ENCODE measurements at regions not wholly inside any gene's neighbourhood (a gene's known extent, or its start where the extent isn't known, plus 50 kb on each side); places are given as distances from the start of the nearest gene placed in this dataset.

- Histone ChIP-seq H3K4me2 (ENCODE audit: low read length) (no peak overlapping the region), H3K27ac (no peak overlapping the region), H3K36me3 (ENCODE audit: control insufficient read depth, insufficient read depth, low read length) (no peaks in the 10 kb centered on the region), H3K79me2 (no peaks in the 10 kb centered on the region), H2AFZ (no peak overlapping the region), H3K4me1 (no peaks in the 10 kb centered on the region), H3K4me3 (ENCODE audit: low read depth, low read length) (no peak overlapping the region), H3K9me3 (ENCODE audit: control insufficient read depth, low read length) (no peaks in the 10 kb centered on the region), H3K9ac (no peak overlapping the region), H3K27me3 (ENCODE audit: control insufficient read depth, insufficient read depth, low read length) (no peaks in the 10 kb centered on the region)
- no peak for TF ChIP-seq CTCF (IDR thresholded peaks at IDR 0.05)
Observed at GRCh38 chr1:5475572-5475971, 516.7 kb downstream of the NPHP4 start.

- TF ChIP-seq CTCF (IDR thresholded peaks at IDR 0.05) = no peak
- Histone ChIP-seq H3K4me2 (ENCODE audit: low read length) (no peak overlapping the region), H3K79me2 (no peaks in the 10 kb centered on the region), H2AFZ (no peak overlapping the region), H3K27ac (no peak overlapping the region), H3K9me3 (ENCODE audit: control insufficient read depth, low read length) (no peaks in the 10 kb centered on the region), H3K27me3 (ENCODE audit: control insufficient read depth, insufficient read depth, low read length) (no peaks in the 10 kb centered on the region), H3K4me3 (ENCODE audit: low read depth, low read length) (no peak overlapping the region), H3K9ac (no peak overlapping the region), H3K36me3 (ENCODE audit: control insufficient read depth, insufficient read depth, low read length) (no peaks in the 10 kb centered on the region), H3K4me1 (no peaks in the 10 kb centered on the region)
Observed at GRCh38 chr1:5473268-5473667, 519.0 kb downstream of the NPHP4 start.

- H3K79me2 ChIP-seq = no peaks in the 10 kb centered on the region
- no peak overlapping the region for H3K27ac ChIP-seq
- no peak overlapping the region for H3K4me3 ChIP-seq (ENCODE audit: low read depth, low read length)
- no peak overlapping the region for H3K9ac ChIP-seq
- H3K9me3 ChIP-seq (ENCODE audit: control insufficient read depth, low read length) = no peaks in the 10 kb centered on the region
- TF ChIP-seq CTCF (IDR thresholded peaks at IDR 0.05) = no peak
- H3K36me3 ChIP-seq (ENCODE audit: control insufficient read depth, insufficient read depth, low read length) = no peaks in the 10 kb centered on the region
- no peaks in the 10 kb centered on the region for H3K27me3 ChIP-seq (ENCODE audit: control insufficient read depth, insufficient read depth, low read length)
- H2AFZ ChIP-seq = no peak overlapping the region
- H3K4me1 ChIP-seq = no peaks in the 10 kb centered on the region
- no peak overlapping the region for H3K4me2 ChIP-seq (ENCODE audit: low read length)
Observed at GRCh38 chr1:5466487-5466886, 525.7 kb downstream of the NPHP4 start.

- Histone ChIP-seq H3K9me3 (ENCODE audit: control insufficient read depth, low read length) (no peaks in the 10 kb centered on the region), H3K4me2 (ENCODE audit: low read length) (no peak overlapping the region), H3K4me3 (ENCODE audit: low read depth, low read length) (no peak overlapping the region), H3K27ac (no peak overlapping the region), H3K36me3 (ENCODE audit: control insufficient read depth, insufficient read depth, low read length) (no peaks in the 10 kb centered on the region), H2AFZ (no peak overlapping the region), H3K79me2 (no peaks in the 10 kb centered on the region), H3K27me3 (ENCODE audit: control insufficient read depth, insufficient read depth, low read length) (no peaks in the 10 kb centered on the region), H3K9ac (no peak overlapping the region), H3K4me1 (no peaks in the 10 kb centered on the region)
- TF ChIP-seq CTCF (IDR thresholded peaks at IDR 0.05) = no peak
Observed at GRCh38 chr1:5465281-5465711, 526.9 kb downstream of the NPHP4 start.

GRCh38 chr1:5464366-5464765, 527.9 kb downstream of the NPHP4 start:
- H3K4me3 ChIP-seq (ENCODE audit: low read depth, low read length) = no peak overlapping the region
- no peak for TF ChIP-seq CTCF (IDR thresholded peaks at IDR 0.05)
- H3K4me2 ChIP-seq (ENCODE audit: low read length) = no peak overlapping the region
- H2AFZ ChIP-seq = no peak overlapping the region
- no peaks in the 10 kb centered on the region for H3K9me3 ChIP-seq (ENCODE audit: control insufficient read depth, low read length)
- H3K27ac ChIP-seq = no peak overlapping the region
- H3K36me3 ChIP-seq (ENCODE audit: control insufficient read depth, insufficient read depth, low read length) = no peaks in the 10 kb centered on the region
- no peak overlapping the region for H3K9ac ChIP-seq
- H3K27me3 ChIP-seq (ENCODE audit: control insufficient read depth, insufficient read depth, low read length) = no peaks in the 10 kb centered on the region
- H3K79me2 ChIP-seq = no peaks in the 10 kb centered on the region
- H3K4me1 ChIP-seq = no peaks in the 10 kb centered on the region
